ENCODE measurements at regions not wholly inside any gene's neighbourhood (a gene's known extent, or its start where the extent isn't known, plus 50 kb on each side); places are given as distances from the start of the nearest gene placed in this dataset.

GRCh38 chr9:135336722-135337527, 142.7 kb upstream of the PPP1R26 start (continued):
- TF ChIP-seq, protein P1, sequence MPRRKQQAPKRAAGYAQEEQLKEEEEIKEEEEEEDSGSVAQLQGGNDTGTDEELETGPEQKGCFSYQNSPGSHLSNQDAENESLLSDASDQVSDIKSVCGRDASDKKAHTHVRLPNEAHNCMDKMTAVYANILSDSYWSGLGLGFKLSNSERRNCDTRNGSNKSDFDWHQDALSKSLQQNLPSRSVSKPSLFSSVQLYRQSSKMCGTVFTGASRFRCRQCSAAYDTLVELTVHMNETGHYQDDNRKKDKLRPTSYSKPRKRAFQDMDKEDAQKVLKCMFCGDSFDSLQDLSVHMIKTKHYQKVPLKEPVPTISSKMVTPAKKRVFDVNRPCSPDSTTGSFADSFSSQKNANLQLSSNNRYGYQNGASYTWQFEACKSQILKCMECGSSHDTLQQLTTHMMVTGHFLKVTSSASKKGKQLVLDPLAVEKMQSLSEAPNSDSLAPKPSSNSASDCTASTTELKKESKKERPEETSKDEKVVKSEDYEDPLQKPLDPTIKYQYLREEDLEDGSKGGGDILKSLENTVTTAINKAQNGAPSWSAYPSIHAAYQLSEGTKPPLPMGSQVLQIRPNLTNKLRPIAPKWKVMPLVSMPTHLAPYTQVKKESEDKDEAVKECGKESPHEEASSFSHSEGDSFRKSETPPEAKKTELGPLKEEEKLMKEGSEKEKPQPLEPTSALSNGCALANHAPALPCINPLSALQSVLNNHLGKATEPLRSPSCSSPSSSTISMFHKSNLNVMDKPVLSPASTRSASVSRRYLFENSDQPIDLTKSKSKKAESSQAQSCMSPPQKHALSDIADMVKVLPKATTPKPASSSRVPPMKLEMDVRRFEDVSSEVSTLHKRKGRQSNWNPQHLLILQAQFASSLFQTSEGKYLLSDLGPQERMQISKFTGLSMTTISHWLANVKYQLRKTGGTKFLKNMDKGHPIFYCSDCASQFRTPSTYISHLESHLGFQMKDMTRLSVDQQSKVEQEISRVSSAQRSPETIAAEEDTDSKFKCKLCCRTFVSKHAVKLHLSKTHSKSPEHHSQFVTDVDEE (CRISPR knock-in tag; IDR thresholded peaks at IDR 0.05): no peak
- TF ChIP-seq TOX (CRISPR knock-in tag; IDR thresholded peaks at IDR 0.05; ENCODE audit: borderline replicate concordance) (no peak), ZC3H10 (CRISPR knock-in tag; IDR thresholded peaks at IDR 0.05) (no peak), ZNF8 (CRISPR knock-in tag; IDR thresholded peaks at IDR 0.05) (no peak), BACH2 (CRISPR knock-in tag; IDR thresholded peaks at IDR 0.05; ENCODE audit: borderline replicate concordance) (no peak)

DNA sequence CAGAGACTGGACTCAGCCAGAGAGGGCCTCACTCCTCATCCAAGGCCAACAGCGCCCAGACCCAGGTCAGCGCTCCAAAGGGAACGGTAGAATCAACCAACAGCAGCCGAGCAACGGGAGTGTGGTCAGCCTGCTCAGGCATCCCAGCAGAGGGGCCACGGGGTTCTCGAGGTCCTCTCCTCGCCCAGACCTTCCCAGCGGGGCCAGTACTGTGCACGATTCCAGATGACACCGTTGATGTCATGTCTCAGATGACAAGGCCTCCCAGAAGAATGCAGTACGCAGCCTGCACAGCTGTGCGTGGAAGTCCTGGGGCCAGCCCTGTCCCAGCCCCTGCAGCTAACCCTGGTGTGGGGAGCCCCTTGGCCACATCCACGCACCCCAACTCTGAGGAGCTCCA, 141.0 kb upstream of the PPP1R26 start:
- ATAC-seq: no peak
- no peak for TF ChIP-seq TCF4 (CRISPR knock-in tag; IDR thresholded peaks at IDR 0.05; ENCODE audit: borderline replicate concordance)
- TF ChIP-seq ZNF565 (CRISPR knock-in tag; conservative IDR thresholded peaks at IDR 0.05; ENCODE audit: low read depth): no peak
- no peak for TF ChIP-seq ZFP3 (CRISPR knock-in tag; IDR thresholded peaks at IDR 0.05)
- TF ChIP-seq OSR1 (CRISPR knock-in tag; IDR thresholded peaks at IDR 0.05): no peak
- TF ChIP-seq PATZ1 (CRISPR knock-in tag; IDR thresholded peaks at IDR 0.05; ENCODE audit: borderline replicate concordance): no peak
- no peak for TF ChIP-seq ZFP30 (CRISPR knock-in tag; IDR thresholded peaks at IDR 0.05)
- no peak for TF ChIP-seq GLIS3 (CRISPR knock-in tag; IDR thresholded peaks at IDR 0.05)
- no peak for TF ChIP-seq ESRRG (CRISPR knock-in tag; IDR thresholded peaks at IDR 0.05)
- TF ChIP-seq RARB (CRISPR knock-in tag; IDR thresholded peaks at IDR 0.05): no peak

- ATAC-seq: no peak
- TF ChIP-seq ZNF8 (CRISPR knock-in tag; IDR thresholded peaks at IDR 0.05) (no peak), ZFP3 (CRISPR knock-in tag; IDR thresholded peaks at IDR 0.05) (no peak)
Measured at GRCh38 chr9:135339378-135339973, 140.1 kb upstream of the PPP1R26 start.

DNA sequence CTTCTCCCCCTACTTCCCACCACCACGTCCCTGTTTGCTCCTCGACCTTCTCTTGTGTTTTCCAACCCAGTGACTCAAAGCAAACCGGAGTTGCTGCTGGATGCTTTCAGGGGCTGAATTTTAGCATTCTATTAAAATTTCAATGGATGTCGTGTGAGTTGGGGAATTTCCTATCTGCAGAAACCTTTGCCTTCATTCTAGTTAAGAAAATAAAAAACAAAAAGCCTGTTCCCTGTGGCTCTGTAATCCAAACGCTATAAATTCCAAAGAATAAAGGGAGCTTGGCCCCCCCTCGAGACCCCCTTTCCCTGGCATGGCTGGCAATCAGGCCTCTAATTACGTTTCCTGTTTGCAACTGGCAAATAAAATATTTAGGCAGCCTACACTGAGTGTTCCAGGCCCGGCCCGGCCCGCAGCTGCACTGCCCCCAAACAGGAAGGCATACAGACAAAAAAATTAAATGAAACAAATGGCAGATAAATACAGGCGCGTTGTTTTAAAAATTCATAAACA, 139.4 kb upstream of the PPP1R26 start:
- ATAC-seq: no peak
- TF ChIP-seq OSR1 (CRISPR knock-in tag; IDR thresholded peaks at IDR 0.05) (no peak), ZFP30 (CRISPR knock-in tag; IDR thresholded peaks at IDR 0.05) (no peak), PATZ1 (CRISPR knock-in tag; IDR thresholded peaks at IDR 0.05; ENCODE audit: borderline replicate concordance) (no peak), RARB (CRISPR knock-in tag; IDR thresholded peaks at IDR 0.05) (no peak), TCF4 (CRISPR knock-in tag; IDR thresholded peaks at IDR 0.05; ENCODE audit: borderline replicate concordance) (no peak), PPARA (CRISPR knock-in tag; IDR thresholded peaks at IDR 0.05; ENCODE audit: borderline replicate concordance) (no peak)
- TF ChIP-seq, protein P1 (CRISPR knock-in tag; IDR thresholded peaks at IDR 0.05): no peak
- TF ChIP-seq, protein P2, sequence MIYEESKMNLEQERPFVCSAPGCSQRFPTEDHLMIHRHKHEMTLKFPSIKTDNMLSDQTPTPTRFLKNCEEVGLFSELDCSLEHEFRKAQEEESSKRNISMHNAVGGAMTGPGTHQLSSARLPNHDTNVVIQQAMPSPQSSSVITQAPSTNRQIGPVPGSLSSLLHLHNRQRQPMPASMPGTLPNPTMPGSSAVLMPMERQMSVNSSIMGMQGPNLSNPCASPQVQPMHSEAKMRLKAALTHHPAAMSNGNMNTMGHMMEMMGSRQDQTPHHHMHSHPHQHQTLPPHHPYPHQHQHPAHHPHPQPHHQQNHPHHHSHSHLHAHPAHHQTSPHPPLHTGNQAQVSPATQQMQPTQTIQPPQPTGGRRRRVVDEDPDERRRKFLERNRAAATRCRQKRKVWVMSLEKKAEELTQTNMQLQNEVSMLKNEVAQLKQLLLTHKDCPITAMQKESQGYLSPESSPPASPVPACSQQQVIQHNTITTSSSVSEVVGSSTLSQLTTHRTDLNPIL (CRISPR knock-in tag; IDR thresholded peaks at IDR 0.05; ENCODE audit: low read depth): no peak

Data from SK-N-SH treated with all-trans-retinoic acid at 6 μM for 48 hours (cell line).